ENCODE measurements at regions not wholly inside any gene's neighbourhood (a gene's known extent, or its start where the extent isn't known, plus 50 kb on each side); places are given as distances from the start of the nearest gene placed in this dataset.
A peak's percentile ranks its signal among the peaks of the same experiment; 100 is the strongest.

- Mint-ChIP-seq H3K4me3 (no peak overlapping the region), H3K9me3 (peaks cover 0 to 2% (median 0%) of the 10 kb centered on the region in 11 donors), H3K27me3 (peaks cover 0 to 16% (median 5%) of the 10 kb centered on the region in 5 donors), H3K4me1 (peaks cover 0 to 6% (median 0%) of the 10 kb centered on the region in 7 donors), H3K27ac (no peak overlapping the region), H3K36me3 (no peaks in the 10 kb centered on the region)
- H3K9me3 ChIP-seq (ENCODE audit: control insufficient read depth in 2 of 3, low read length in 3 of 3) = no peaks in the 10 kb centered on the region
- H3K36me3 ChIP-seq (ENCODE audit: control insufficient read depth in 2 of 3, insufficient read depth in 3 of 3, low read length in 3 of 3) = no peaks in the 10 kb centered on the region
- ATAC-seq (no peak), DNase-seq (no peak)
- H3K27ac ChIP-seq (ENCODE audit: low read depth, low read length) = no peak overlapping the region
- no peaks in the 10 kb centered on the region for H3K4me1 ChIP-seq (ENCODE audit: control insufficient read depth in 2 of 2, insufficient read depth in 2 of 2, low read length in 2 of 2)
- no peaks in the 10 kb centered on the region for H3K27me3 ChIP-seq (ENCODE audit: control insufficient read depth in 2 of 2, insufficient read depth in 2 of 2, low read length in 2 of 2)
- CTCF ChIA-PET = no interaction called here
- intact Hi-C loops (cut with micrococcal nuclease) = no loop called here
- no peak overlapping the region for H3K4me3 ChIP-seq (ENCODE audit: low read length)
- POLR2A ChIA-PET = no interaction called here
Measured at GRCh38 chr13:59368693-59369092, 795.0 kb downstream of the DIAPH3 start.

- Mint-ChIP-seq H3K9me3 (no peaks in the 10 kb centered on the region), H3K36me3 (no peaks in the 10 kb centered on the region), H3K27me3 (peaks cover 3 to 18% (median 15%) of the 10 kb centered on the region in 5 donors), H3K4me1 (peaks cover 0 to 6% (median 0%) of the 10 kb centered on the region in 7 donors), H3K27ac (no peak overlapping the region), H3K4me3 (no peak overlapping the region)
- Histone ChIP-seq H3K4me1 (ENCODE audit: control insufficient read depth in 2 of 2, insufficient read depth in 2 of 2, low read length in 2 of 2) (no peaks in the 10 kb centered on the region), H3K4me3 (ENCODE audit: low read length) (no peak overlapping the region), H3K27me3 (ENCODE audit: control insufficient read depth in 2 of 2, insufficient read depth in 2 of 2, low read length in 2 of 2) (no peaks in the 10 kb centered on the region), H3K9me3 (ENCODE audit: control insufficient read depth in 2 of 3, low read length in 3 of 3) (no peaks in the 10 kb centered on the region), H3K36me3 (ENCODE audit: control insufficient read depth in 2 of 3, insufficient read depth in 3 of 3, low read length in 3 of 3) (no peaks in the 10 kb centered on the region), H3K27ac (ENCODE audit: low read depth, low read length) (no peak overlapping the region)
- ChIA-PET POLR2A (no interaction called here), CTCF (no interaction called here)
- ATAC-seq (no peak), DNase-seq (no peak)
- intact Hi-C loops (cut with micrococcal nuclease) = no loop called here
Measured at GRCh38 chr13:59371229-59371628, 792.5 kb downstream of the DIAPH3 start.

GRCh38 chr13:59373341-59373740 lies 790.4 kb downstream of the DIAPH3 start:
- H3K27ac Mint-ChIP-seq = no peak overlapping the region
- DNase-seq (no peak), ATAC-seq (no peak)
- H3K9me3 ChIP-seq (ENCODE audit: control insufficient read depth in 2 of 3, low read length in 3 of 3) = no peaks in the 10 kb centered on the region
- H3K36me3 ChIP-seq (ENCODE audit: control insufficient read depth in 2 of 3, insufficient read depth in 3 of 3, low read length in 3 of 3) = no peaks in the 10 kb centered on the region
- intact Hi-C loops (cut with micrococcal nuclease) = no loop called here
- CTCF ChIA-PET = no interaction called here
- POLR2A ChIA-PET = no interaction called here
- H3K4me1 ChIP-seq (ENCODE audit: control insufficient read depth in 2 of 2, insufficient read depth in 2 of 2, low read length in 2 of 2) = no peaks in the 10 kb centered on the region
- peaks cover 0 to 6% (median 0%) of the 10 kb centered on the region in 5 donors for H3K36me3 Mint-ChIP-seq
- H3K4me3 ChIP-seq (ENCODE audit: low read length) = no peak overlapping the region
- peaks cover 3 to 23% (median 15%) of the 10 kb centered on the region in 5 donors for H3K27me3 Mint-ChIP-seq
- no peak overlapping the region for H3K4me3 Mint-ChIP-seq
- H3K27me3 ChIP-seq (ENCODE audit: control insufficient read depth in 2 of 2, insufficient read depth in 2 of 2, low read length in 2 of 2) = no peaks in the 10 kb centered on the region
- peaks cover 0 to 4% (median 2%) of the 10 kb centered on the region in 11 donors for H3K9me3 Mint-ChIP-seq
- no peak overlapping the region for H3K27ac ChIP-seq (ENCODE audit: low read depth, low read length)
- peaks cover 0 to 6% (median 0%) of the 10 kb centered on the region in 7 donors for H3K4me1 Mint-ChIP-seq

- DNase-seq (no peak), ATAC-seq (no peak)
- intact Hi-C loops (cut with micrococcal nuclease) = no loop called here
- H3K4me1 ChIP-seq (ENCODE audit: control insufficient read depth in 2 of 2, insufficient read depth in 2 of 2, low read length in 2 of 2) = no peaks in the 10 kb centered on the region
- H3K27me3 ChIP-seq (ENCODE audit: control insufficient read depth in 2 of 2, insufficient read depth in 2 of 2, low read length in 2 of 2) = no peaks in the 10 kb centered on the region
- Mint-ChIP-seq H3K27ac (no peak overlapping the region), H3K27me3 (peaks cover 3 to 23% (median 16%) of the 10 kb centered on the region in 5 donors), H3K9me3 (peaks cover 0 to 9% (median 6%) of the 10 kb centered on the region in 11 donors), H3K4me1 (no peaks in the 10 kb centered on the region), H3K4me3 (no peak overlapping the region), H3K36me3 (peaks cover 0 to 9% (median 0%) of the 10 kb centered on the region in 5 donors)
- CTCF ChIA-PET = no interaction called here
- no peak overlapping the region for H3K4me3 ChIP-seq (ENCODE audit: low read length)
- no peaks in the 10 kb centered on the region for H3K9me3 ChIP-seq (ENCODE audit: control insufficient read depth in 2 of 3, low read length in 3 of 3)
- H3K27ac ChIP-seq (ENCODE audit: low read depth, low read length) = no peak overlapping the region
- no peaks in the 10 kb centered on the region for H3K36me3 ChIP-seq (ENCODE audit: control insufficient read depth in 2 of 3, insufficient read depth in 3 of 3, low read length in 3 of 3)
- POLR2A ChIA-PET = no interaction called here
Measured at GRCh38 chr13:59374691-59375090, 789.0 kb downstream of the DIAPH3 start.

- no peaks in the 10 kb centered on the region for H3K27me3 ChIP-seq (ENCODE audit: control insufficient read depth in 2 of 2, insufficient read depth in 2 of 2, low read length in 2 of 2)
- ChIA-PET CTCF (no interaction called here), POLR2A (no interaction called here)
- Mint-ChIP-seq H3K27me3 (peaks cover 12 to 18% (median 12%) of the 10 kb centered on the region in 5 donors), H3K36me3 (peaks cover 0 to 4% (median 0%) of the 10 kb centered on the region in 5 donors), H3K9me3 (peaks cover 0 to 22% (median 7%) of the 10 kb centered on the region in 11 donors), H3K27ac (no peak overlapping the region), H3K4me1 (no peaks in the 10 kb centered on the region), H3K4me3 (no peak overlapping the region)
- no peaks in the 10 kb centered on the region for H3K9me3 ChIP-seq (ENCODE audit: control insufficient read depth in 2 of 3, low read length in 3 of 3)
- intact Hi-C loops (cut with micrococcal nuclease) = no loop called here
- no peak for DNase-seq
- no peaks in the 10 kb centered on the region for H3K4me1 ChIP-seq (ENCODE audit: control insufficient read depth in 2 of 2, insufficient read depth in 2 of 2, low read length in 2 of 2)
- H3K27ac ChIP-seq (ENCODE audit: low read depth, low read length) = no peak overlapping the region
- H3K36me3 ChIP-seq (ENCODE audit: control insufficient read depth in 2 of 3, insufficient read depth in 3 of 3, low read length in 3 of 3) = no peaks in the 10 kb centered on the region
- no peak for ATAC-seq
- no peak overlapping the region for H3K4me3 ChIP-seq (ENCODE audit: low read length)
Measured at GRCh38 chr13:59384154-59384553, 779.6 kb downstream of the DIAPH3 start.

GRCh38 chr13:59391696-59392095 lies 772.0 kb downstream of the DIAPH3 start:
- Histone ChIP-seq H3K4me3 (ENCODE audit: low read length) (no peak overlapping the region), H3K27ac (ENCODE audit: low read depth, low read length) (no peak overlapping the region), H3K27me3 (ENCODE audit: control insufficient read depth in 2 of 2, insufficient read depth in 2 of 2, low read length in 2 of 2) (no peaks in the 10 kb centered on the region), H3K36me3 (ENCODE audit: control insufficient read depth in 2 of 3, insufficient read depth in 3 of 3, low read length in 3 of 3) (no peaks in the 10 kb centered on the region), H3K4me1 (ENCODE audit: control insufficient read depth in 2 of 2, insufficient read depth in 2 of 2, low read length in 2 of 2) (peaks cover 0 to 8% of the 10 kb centered on the region in 2 donors), H3K9me3 (ENCODE audit: control insufficient read depth in 2 of 3, low read length in 3 of 3) (no peaks in the 10 kb centered on the region)
- Mint-ChIP-seq H3K27ac (no peak overlapping the region), H3K4me1 (peaks cover 0 to 6% (median 0%) of the 10 kb centered on the region in 7 donors), H3K36me3 (peaks cover 0 to 4% (median 0%) of the 10 kb centered on the region in 5 donors), H3K9me3 (peaks cover 0 to 7% (median 0%) of the 10 kb centered on the region in 11 donors), H3K4me3 (no peak overlapping the region), H3K27me3 (peaks cover 0 to 22% (median 6%) of the 10 kb centered on the region in 5 donors)
- DNase-seq (peak; percentile 8 to 80 (median 73)), ATAC-seq (peak; percentile 95)
- intact Hi-C loops (cut with micrococcal nuclease) = loop anchor here (1.0 to 5.0 kb wide), 10 partner anchors 287 to 1040 kb away; partner anchors contain the start of genes TDRD3 (in 2 of the 2) and DIAPH3 (in 1 of the 2)
- CTCF ChIA-PET = interaction anchor here (0.7 to 3.0 kb wide), 10 partner anchors 9 to 1039 kb away, joined by 3 to 40 read pairs (median 4); no protein-coding TSS in a partner anchor
- POLR2A ChIA-PET = interaction anchor here (0.8 to 0.9 kb wide), 5 partner anchors 9 to 1039 kb away, joined by 3 to 4 read pairs (median 3); no protein-coding TSS in a partner anchor

GRCh38 chr13:59392328-59392727 lies 771.4 kb downstream of the DIAPH3 start:
- ATAC-seq (no peak), DNase-seq (no peak)
- Histone ChIP-seq H3K4me3 (ENCODE audit: low read length) (no peak overlapping the region), H3K27me3 (ENCODE audit: control insufficient read depth in 2 of 2, insufficient read depth in 2 of 2, low read length in 2 of 2) (no peaks in the 10 kb centered on the region), H3K9me3 (ENCODE audit: control insufficient read depth in 2 of 3, low read length in 3 of 3) (no peaks in the 10 kb centered on the region), H3K27ac (ENCODE audit: low read depth, low read length) (no peak overlapping the region), H3K4me1 (ENCODE audit: control insufficient read depth in 2 of 2, insufficient read depth in 2 of 2, low read length in 2 of 2) (peaks cover 0 to 8% of the 10 kb centered on the region in 2 donors), H3K36me3 (ENCODE audit: control insufficient read depth in 2 of 3, insufficient read depth in 3 of 3, low read length in 3 of 3) (no peaks in the 10 kb centered on the region)
- peaks cover 0 to 6% (median 0%) of the 10 kb centered on the region in 7 donors for H3K4me1 Mint-ChIP-seq
- POLR2A ChIA-PET = interaction anchor here (0.8 to 0.9 kb wide), 2 partner anchors 8 to 1003 kb away, joined by 3 to 4 read pairs; no protein-coding TSS in a partner anchor
- H3K4me3 Mint-ChIP-seq = no peak overlapping the region
- intact Hi-C loops (cut with micrococcal nuclease) = loop anchor here in 1 of 2 donors (5.0 kb wide), 1 partner anchor 770 kb away; the partner anchor contains the start of gene DIAPH3
- H3K36me3 Mint-ChIP-seq = peaks cover 0 to 4% (median 0%) of the 10 kb centered on the region in 5 donors
- H3K27ac Mint-ChIP-seq = no peak overlapping the region
- CTCF ChIA-PET = interaction anchor here (0.5 to 3.0 kb wide), 12 partner anchors 9 to 1044 kb away, joined by 3 to 40 read pairs (median 4); no protein-coding TSS in a partner anchor
- H3K9me3 Mint-ChIP-seq = peaks cover 0 to 7% (median 0%) of the 10 kb centered on the region in 11 donors
- peaks cover 0 to 19% (median 7%) of the 10 kb centered on the region in 5 donors for H3K27me3 Mint-ChIP-seq
